SU-DHL-6 (cell line): ENCODE measurements at regions not wholly inside any gene's neighbourhood (a gene's known extent, or its start where the extent isn't known, plus 50 kb on each side); places are given as distances from the start of the nearest gene placed in this dataset.

Source experiments
- CTCF ChIP-seq: fragments of 200-600 bp; sonication (generic); IDR thresholded peaks from one replicate; pipeline ENCODE4 v1.5.1; 2017; ENCODE audit warnings: antibody characterized with exemption, mild to moderate bottlenecking, low read length, moderate library complexity; ENCODE audit not compliant: insufficient read depth, poor library complexity, severe bottlenecking
- EZH2phosphoT487 ChIP-seq: fragments of 200-600 bp; sonication (generic), shearing (Covaris generic); conservative IDR thresholded peaks from 2 replicates; pipeline ENCODE4 v1.6.1; 2018; ENCODE audit warnings: mild to moderate bottlenecking, antibody characterized with exemption, low read length, moderate library complexity, mixed read lengths

- TF ChIP-seq CTCF (no peak), EZH2phosphoT487 (no peak)
Observed at GRCh38 chr11:109799604-109800003, 293.6 kb upstream of the ZC3H12C start.
